ENCODE measurements at regions not wholly inside any gene's neighbourhood (a gene's known extent, or its start where the extent isn't known, plus 50 kb on each side); places are given as distances from the start of the nearest gene placed in this dataset.
A peak's percentile ranks its signal among the peaks of the same experiment; 100 is the strongest.

DNA sequence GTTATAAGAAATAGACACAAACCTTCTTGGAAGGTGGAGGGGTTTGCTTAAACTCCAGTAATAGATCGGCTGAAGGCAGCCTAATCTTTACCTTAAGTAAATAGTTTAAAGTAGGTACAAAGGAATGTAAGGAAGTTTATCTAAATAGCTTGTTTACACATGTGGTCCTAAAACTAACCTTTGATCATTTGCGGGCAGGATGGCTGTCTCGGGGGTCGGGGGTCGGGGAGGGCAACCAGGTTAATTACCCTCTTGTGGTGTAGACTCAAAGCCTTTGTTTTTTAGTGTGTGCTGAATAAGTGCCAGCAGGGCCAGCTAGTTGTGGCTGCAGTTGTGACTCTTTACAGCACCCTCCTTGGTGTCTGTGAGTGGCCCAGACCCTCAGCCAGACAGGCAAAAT lies 256.9 kb upstream of the SESN3 start:
- Histone ChIP-seq H3K4me3 (ENCODE audit: low read length in 3 of 3) (no peak overlapping the region), H3K36me3 (ENCODE audit: control insufficient read depth in 2 of 3, insufficient read depth in 3 of 3, low read length in 3 of 3) (no peaks in the 10 kb centered on the region), H3K9ac (ENCODE audit: low read length in 3 of 3) (no peak overlapping the region), H3K27ac (ENCODE audit: low read depth in 2 of 2, low read length in 2 of 2) (no peak overlapping the region), H3K27me3 (ENCODE audit: control insufficient read depth, insufficient read depth, low read length) (no peaks in the 10 kb centered on the region), H3K9me3 (ENCODE audit: control insufficient read depth in 2 of 3, insufficient read depth in 1 of 3, low read length in 3 of 3) (peaks cover 0 to 7% (median 2%) of the 10 kb centered on the region in 3 donors), H3K4me1 (ENCODE audit: control insufficient read depth in 2 of 3, insufficient read depth in 2 of 3, low read depth in 1 of 3, low read length in 3 of 3) (no peaks in the 10 kb centered on the region)
- no peak for FAIRE-seq
- intact Hi-C loops (cut with DNase I) = no loop called here
- no peak for DNase-seq
- TF ChIP-seq, protein P1, sequence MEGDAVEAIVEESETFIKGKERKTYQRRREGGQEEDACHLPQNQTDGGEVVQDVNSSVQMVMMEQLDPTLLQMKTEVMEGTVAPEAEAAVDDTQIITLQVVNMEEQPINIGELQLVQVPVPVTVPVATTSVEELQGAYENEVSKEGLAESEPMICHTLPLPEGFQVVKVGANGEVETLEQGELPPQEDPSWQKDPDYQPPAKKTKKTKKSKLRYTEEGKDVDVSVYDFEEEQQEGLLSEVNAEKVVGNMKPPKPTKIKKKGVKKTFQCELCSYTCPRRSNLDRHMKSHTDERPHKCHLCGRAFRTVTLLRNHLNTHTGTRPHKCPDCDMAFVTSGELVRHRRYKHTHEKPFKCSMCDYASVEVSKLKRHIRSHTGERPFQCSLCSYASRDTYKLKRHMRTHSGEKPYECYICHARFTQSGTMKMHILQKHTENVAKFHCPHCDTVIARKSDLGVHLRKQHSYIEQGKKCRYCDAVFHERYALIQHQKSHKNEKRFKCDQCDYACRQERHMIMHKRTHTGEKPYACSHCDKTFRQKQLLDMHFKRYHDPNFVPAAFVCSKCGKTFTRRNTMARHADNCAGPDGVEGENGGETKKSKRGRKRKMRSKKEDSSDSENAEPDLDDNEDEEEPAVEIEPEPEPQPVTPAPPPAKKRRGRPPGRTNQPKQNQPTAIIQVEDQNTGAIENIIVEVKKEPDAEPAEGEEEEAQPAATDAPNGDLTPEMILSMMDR (IDR thresholded peaks at IDR 0.05; ENCODE audit: borderline replicate concordance, extremely low read depth, insufficient read depth) = no peak

DNA sequence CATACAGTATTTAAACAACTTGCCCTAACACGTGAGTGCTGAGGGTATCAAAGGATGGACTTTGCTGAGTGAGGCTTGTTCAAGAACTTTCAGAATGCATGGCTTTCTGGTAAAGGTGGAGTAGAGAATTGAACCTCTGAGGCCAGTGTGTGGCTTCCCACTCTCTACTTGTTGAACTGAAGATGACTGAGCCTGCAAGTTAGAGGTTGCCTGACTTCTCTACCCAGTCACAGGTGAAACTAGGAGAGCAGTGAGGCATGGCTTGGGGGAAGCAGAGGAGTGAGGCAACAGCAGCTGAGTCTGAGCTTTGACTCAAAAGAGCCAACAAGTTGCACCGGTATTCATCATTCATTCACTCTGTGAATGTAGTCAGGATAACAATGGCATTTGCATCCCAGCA lies 256.4 kb upstream of the SESN3 start:
- intact Hi-C loops (cut with DNase I) = no loop called here
- DNase-seq = peak in 1 of 5 donors; percentile 22
- no peak for FAIRE-seq
- Histone ChIP-seq H3K9ac (ENCODE audit: low read length in 3 of 3) (no peak overlapping the region), H3K27me3 (ENCODE audit: control insufficient read depth, insufficient read depth, low read length) (no peaks in the 10 kb centered on the region), H3K9me3 (ENCODE audit: control insufficient read depth in 2 of 3, insufficient read depth in 1 of 3, low read length in 3 of 3) (peaks cover 0 to 7% (median 2%) of the 10 kb centered on the region in 3 donors), H3K36me3 (ENCODE audit: control insufficient read depth in 2 of 3, insufficient read depth in 3 of 3, low read length in 3 of 3) (no peaks in the 10 kb centered on the region), H3K4me1 (ENCODE audit: control insufficient read depth in 2 of 3, insufficient read depth in 2 of 3, low read depth in 1 of 3, low read length in 3 of 3) (no peaks in the 10 kb centered on the region), H3K27ac (ENCODE audit: low read depth in 2 of 2, low read length in 2 of 2) (no peak overlapping the region), H3K4me3 (ENCODE audit: low read length in 3 of 3) (no peak overlapping the region)
- TF ChIP-seq, protein P1 (IDR thresholded peaks at IDR 0.05; ENCODE audit: borderline replicate concordance, extremely low read depth, insufficient read depth) = no peak

DNA sequence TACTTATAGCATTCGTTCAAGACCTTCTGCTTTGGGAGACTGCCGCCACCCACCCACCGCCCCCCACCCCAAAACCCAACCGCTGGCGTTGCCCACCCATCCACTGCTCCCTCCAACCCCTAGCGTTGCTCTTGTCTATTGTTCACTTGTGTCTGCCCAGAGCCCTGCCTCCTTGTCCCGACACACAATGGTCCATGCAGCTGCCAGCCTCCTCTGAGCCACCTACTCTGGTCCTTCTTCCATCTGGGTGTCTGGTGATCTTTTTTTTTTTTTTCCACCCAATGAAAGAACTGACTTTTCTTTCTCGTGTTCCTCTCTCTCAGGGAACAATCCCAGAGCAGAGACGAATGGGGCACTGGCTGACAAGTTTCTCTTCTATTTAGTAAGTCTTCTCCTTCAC lies 256.0 kb upstream of the SESN3 start:
- no peak for DNase-seq
- TF ChIP-seq, protein P1 (IDR thresholded peaks at IDR 0.05; ENCODE audit: borderline replicate concordance, extremely low read depth, insufficient read depth) = no peak
- H3K9ac ChIP-seq (ENCODE audit: low read length in 3 of 3) = no peak overlapping the region
- FAIRE-seq = no peak
- no peak overlapping the region for H3K27ac ChIP-seq (ENCODE audit: low read depth in 2 of 2, low read length in 2 of 2)
- no peaks in the 10 kb centered on the region for H3K27me3 ChIP-seq (ENCODE audit: control insufficient read depth, insufficient read depth, low read length)
- intact Hi-C loops (cut with DNase I) = no loop called here
- no peaks in the 10 kb centered on the region for H3K4me1 ChIP-seq (ENCODE audit: control insufficient read depth in 2 of 3, insufficient read depth in 2 of 3, low read depth in 1 of 3, low read length in 3 of 3)
- H3K36me3 ChIP-seq (ENCODE audit: control insufficient read depth in 2 of 3, insufficient read depth in 3 of 3, low read length in 3 of 3) = no peaks in the 10 kb centered on the region
- no peak overlapping the region for H3K4me3 ChIP-seq (ENCODE audit: low read length in 3 of 3)
- peaks cover 0 to 7% (median 2%) of the 10 kb centered on the region in 3 donors for H3K9me3 ChIP-seq (ENCODE audit: control insufficient read depth in 2 of 3, insufficient read depth in 1 of 3, low read length in 3 of 3)

DNA sequence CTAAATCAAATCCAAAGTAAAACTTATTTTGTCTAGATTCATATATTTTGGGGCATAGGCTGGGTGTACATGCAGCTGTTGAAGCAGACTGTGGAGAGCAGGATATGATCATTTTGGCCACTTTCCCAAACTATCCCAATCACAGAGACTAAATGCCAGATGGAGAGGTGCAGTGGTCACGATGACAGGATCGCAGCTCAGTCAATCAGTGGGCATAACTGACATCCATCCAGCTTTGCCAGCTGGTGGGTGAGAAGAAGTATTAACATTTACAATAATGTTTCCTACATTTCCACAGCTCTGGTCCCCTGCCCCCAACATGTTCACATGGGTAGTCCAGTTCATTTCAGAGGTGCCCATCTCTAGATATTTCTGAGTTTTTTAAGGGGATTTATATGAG lies 255.5 kb upstream of the SESN3 start:
- no peak overlapping the region for H3K4me3 ChIP-seq (ENCODE audit: low read length in 3 of 3)
- DNase-seq (no peak), FAIRE-seq (no peak)
- peaks cover 0 to 7% (median 2%) of the 10 kb centered on the region in 3 donors for H3K9me3 ChIP-seq (ENCODE audit: control insufficient read depth in 2 of 3, insufficient read depth in 1 of 3, low read length in 3 of 3)
- TF ChIP-seq, protein P1 (IDR thresholded peaks at IDR 0.05; ENCODE audit: borderline replicate concordance, extremely low read depth, insufficient read depth) = no peak
- intact Hi-C loops (cut with DNase I) = no loop called here
- H3K36me3 ChIP-seq (ENCODE audit: control insufficient read depth in 2 of 3, insufficient read depth in 3 of 3, low read length in 3 of 3) = no peaks in the 10 kb centered on the region
- H3K27me3 ChIP-seq (ENCODE audit: control insufficient read depth, insufficient read depth, low read length) = no peaks in the 10 kb centered on the region
- H3K9ac ChIP-seq (ENCODE audit: low read length in 3 of 3) = no peak overlapping the region
- H3K27ac ChIP-seq (ENCODE audit: low read depth in 2 of 2, low read length in 2 of 2) = no peak overlapping the region
- no peaks in the 10 kb centered on the region for H3K4me1 ChIP-seq (ENCODE audit: control insufficient read depth in 2 of 3, insufficient read depth in 2 of 3, low read depth in 1 of 3, low read length in 3 of 3)
